ENCODE measurements at regions not wholly inside any gene's neighbourhood (a gene's known extent, or its start where the extent isn't known, plus 50 kb on each side); places are given as distances from the start of the nearest gene placed in this dataset.

GRCh38 chr22:49582678-49583077, 245.0 kb downstream of the BRD1 start:
- no peak for TF ChIP-seq CTCF (IDR thresholded peaks at IDR 0.05)

GRCh38 chr22:49582181-49582580, 245.5 kb downstream of the BRD1 start:
- Histone ChIP-seq H3K27me3 (ENCODE audit: control insufficient read depth, insufficient read depth, low read length) (no peaks in the 10 kb centered on the region), H3K9me3 (ENCODE audit: control insufficient read depth, insufficient read depth, low read length) (peaks cover 6% of the 10 kb centered on the region), H3K36me3 (ENCODE audit: control insufficient read depth, insufficient read depth, low read length) (no peaks in the 10 kb centered on the region), H3K4me3 (ENCODE audit: low read length) (no peak overlapping the region), H3K4me1 (ENCODE audit: control insufficient read depth, insufficient read depth, low read length) (no peaks in the 10 kb centered on the region), H3K27ac (ENCODE audit: low read length) (no peak overlapping the region)
- TF ChIP-seq CTCF (IDR thresholded peaks at IDR 0.05): no peak
- WGBS (ENCODE audit: insufficient coverage): 96% methylated on average over 4 of the region's 4 CpGs
- no peaks in the 10 kb centered on the region for H3K36me3 Mint-ChIP-seq
- intact Hi-C loops (cut with micrococcal nuclease): no loop called here
- no peak for ATAC-seq
- no peaks in the 10 kb centered on the region for H3K27me3 Mint-ChIP-seq (ENCODE audit: low read depth in 2 of 2)
- H3K27ac Mint-ChIP-seq: no peak overlapping the region
- no peaks in the 10 kb centered on the region for H3K9me3 Mint-ChIP-seq
- no peak for DNase-seq
- peaks cover 22 to 24% of the 10 kb centered on the region in 2 donors for H3K4me1 Mint-ChIP-seq
- H3K4me3 Mint-ChIP-seq: no peak overlapping the region

More at GRCh38 chr22:49582678-49583077, 245.0 kb downstream of the BRD1 start:
- H3K36me3 Mint-ChIP-seq: no peaks in the 10 kb centered on the region
- ATAC-seq (no peak), DNase-seq (no peak)
- Histone ChIP-seq H3K36me3 (ENCODE audit: control insufficient read depth, insufficient read depth, low read length) (no peaks in the 10 kb centered on the region), H3K27ac (ENCODE audit: low read length) (no peak overlapping the region), H3K27me3 (ENCODE audit: control insufficient read depth, insufficient read depth, low read length) (no peaks in the 10 kb centered on the region), H3K4me3 (ENCODE audit: low read length) (no peak overlapping the region), H3K4me1 (ENCODE audit: control insufficient read depth, insufficient read depth, low read length) (no peaks in the 10 kb centered on the region), H3K9me3 (ENCODE audit: control insufficient read depth, insufficient read depth, low read length) (peaks cover 6% of the 10 kb centered on the region)
- H3K9me3 Mint-ChIP-seq: no peaks in the 10 kb centered on the region
- no peak overlapping the region for H3K27ac Mint-ChIP-seq
- intact Hi-C loops (cut with micrococcal nuclease): no loop called here
- no peak overlapping the region for H3K4me3 Mint-ChIP-seq
- 98% methylated on average over 11 of the region's 11 CpGs for whole genome bisulfite sequencing (ENCODE audit: insufficient coverage)
- H3K4me1 Mint-ChIP-seq: peaks cover 19 to 22% of the 10 kb centered on the region in 2 donors
- no peaks in the 10 kb centered on the region for H3K27me3 Mint-ChIP-seq (ENCODE audit: low read depth in 2 of 2)

GRCh38 chr22:49580024-49580423, 247.6 kb downstream of the BRD1 start:
- WGBS (ENCODE audit: insufficient coverage): no CpG with 5 or more reads among the region's 3 CpGs
- H3K27ac ChIP-seq (ENCODE audit: low read length): no peak overlapping the region
- H3K27ac Mint-ChIP-seq: no peak overlapping the region
- no peak for DNase-seq
- no peak for TF ChIP-seq CTCF (IDR thresholded peaks at IDR 0.05)
- H3K9me3 Mint-ChIP-seq: no peaks in the 10 kb centered on the region
- no peaks in the 10 kb centered on the region for H3K27me3 Mint-ChIP-seq (ENCODE audit: low read depth in 2 of 2)
- no peaks in the 10 kb centered on the region for H3K27me3 ChIP-seq (ENCODE audit: control insufficient read depth, insufficient read depth, low read length)
- H3K36me3 ChIP-seq (ENCODE audit: control insufficient read depth, insufficient read depth, low read length): no peaks in the 10 kb centered on the region
- H3K4me1 Mint-ChIP-seq: peaks cover 17 to 25% of the 10 kb centered on the region in 2 donors
- ATAC-seq: no peak
- H3K4me1 ChIP-seq (ENCODE audit: control insufficient read depth, insufficient read depth, low read length): no peaks in the 10 kb centered on the region
- H3K4me3 ChIP-seq (ENCODE audit: low read length): no peak overlapping the region
- H3K36me3 Mint-ChIP-seq: no peaks in the 10 kb centered on the region
- H3K4me3 Mint-ChIP-seq: no peak overlapping the region
- peaks cover 6% of the 10 kb centered on the region for H3K9me3 ChIP-seq (ENCODE audit: control insufficient read depth, insufficient read depth, low read length)
- intact Hi-C loops (cut with micrococcal nuclease): no loop called here
